Esophagus muscularis mucosa (tissue), 4 donors: ENCODE measurements at regions not wholly inside any gene's neighbourhood (a gene's known extent, or its start where the extent isn't known, plus 50 kb on each side); places are given as distances from the start of the nearest gene placed in this dataset.

Experiments used
- CTCF ChIP-seq, 3 experiments: fragments of 200-600 bp in 2 of 3; fragments of 450-650 bp in 1 of 3; sonication (generic) in 2 of 3; IDR thresholded peaks; one replicate each; pipeline ENCODE4 v1.5.1; 2017 to 2019; ENCODE audit warnings: antibody characterized with exemption in 3 of 3, mild to moderate bottlenecking in 2 of 3, moderate library complexity in 1 of 3
- EP300 ChIP-seq: sonication (generic); formaldehyde crosslinking; IDR thresholded peaks from one replicate; pipeline ENCODE4 v1.6.1; 2017; ENCODE audit warnings: antibody characterized with exemption
- POLR2A ChIP-seq: fragments of 450-650 bp; IDR thresholded peaks from one replicate; pipeline ENCODE4 v1.6.1; 2017; ENCODE audit warnings: antibody characterized with exemption, moderate library complexity, mild to moderate bottlenecking, low read depth
- POLR2AphosphoS5 ChIP-seq, 2 donors: sonication (generic); formaldehyde crosslinking; IDR thresholded peaks; one replicate each; pipeline ENCODE4 v1.6.1; 2017; ENCODE audit warnings: antibody characterized with exemption in 2 of 2

GRCh38 chr20:22320245-22320915, 264.0 kb downstream of the FOXA2 start:
- no peak for TF ChIP-seq POLR2A
- TF ChIP-seq CTCF (IDR thresholded peaks at IDR 0.05), result no peak
- no peak for TF ChIP-seq POLR2AphosphoS5 (IDR thresholded peaks at IDR 0.05)
- no peak for TF ChIP-seq EP300
